T-helper 2 cell (primary cell): ENCODE measurements at regions not wholly inside any gene's neighbourhood (a gene's known extent, or its start where the extent isn't known, plus 50 kb on each side); places are given as distances from the start of the nearest gene placed in this dataset.
A peak's percentile ranks its signal among the peaks of the same experiment; 100 is the strongest.
"Not testable (repeated sequence)": the region's sequence is repeated elsewhere in the genome, so short reads cannot be mapped to it uniquely, and the experiment has no call there.

Experiments
- DNase-seq, 5 experiments: peaks; one replicate each; pipeline versions ENCODE4 v3.0.0 to v3.0.0-alpha.2; 2012 to 2022

DNA sequence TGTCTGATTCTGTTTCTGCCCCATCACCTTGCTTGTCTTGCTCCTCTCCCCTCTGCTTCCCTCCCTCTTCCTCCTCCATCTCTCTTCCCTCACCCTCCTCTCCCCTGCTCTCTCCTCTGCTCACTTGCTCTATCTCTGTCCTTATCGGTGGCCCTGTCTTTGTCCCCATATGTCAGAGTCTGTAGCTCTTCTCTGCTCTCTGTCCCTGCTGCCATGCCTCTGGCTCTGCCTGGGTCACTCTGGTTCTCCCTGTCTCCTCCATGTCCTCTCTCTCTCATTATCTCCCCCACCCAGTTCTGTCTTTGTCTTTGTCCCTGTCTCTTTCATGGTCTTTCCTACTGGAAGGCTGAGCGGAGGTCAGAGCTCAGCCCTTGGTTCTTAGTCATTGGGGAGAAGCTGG is 169.1 kb upstream of the NLRP1 start:
- no peak for DNase-seq

DNA sequence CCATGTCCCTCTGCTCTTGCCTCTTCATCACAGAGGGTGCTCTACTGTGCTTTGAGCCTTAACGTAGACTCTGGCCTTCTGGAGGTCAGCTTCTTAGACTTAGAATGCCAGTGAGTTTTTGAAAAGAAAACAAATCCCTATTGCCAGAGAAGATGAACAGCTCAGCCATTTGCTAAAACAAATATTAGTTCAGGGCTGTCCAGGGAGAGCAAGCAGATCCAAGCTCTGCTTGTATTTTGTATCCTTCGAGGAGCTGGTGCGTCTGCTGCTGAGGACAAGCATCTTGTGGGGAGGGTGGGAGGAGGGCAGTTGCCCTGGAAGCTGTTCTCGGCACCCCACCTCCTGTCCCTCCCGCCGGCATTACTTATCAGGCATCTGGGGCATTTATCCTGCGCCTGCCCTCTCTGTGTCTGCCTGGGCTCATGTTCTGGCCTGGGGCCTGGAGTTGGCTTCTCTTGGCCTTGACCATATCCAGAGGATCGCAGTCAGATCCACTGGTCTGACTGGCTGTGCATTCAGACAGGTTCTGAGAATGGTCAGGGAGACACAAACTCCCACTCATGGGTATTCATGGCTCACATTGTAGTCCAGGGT is 173.1 kb upstream of the NLRP1 start:
- no peak for DNase-seq

DNA sequence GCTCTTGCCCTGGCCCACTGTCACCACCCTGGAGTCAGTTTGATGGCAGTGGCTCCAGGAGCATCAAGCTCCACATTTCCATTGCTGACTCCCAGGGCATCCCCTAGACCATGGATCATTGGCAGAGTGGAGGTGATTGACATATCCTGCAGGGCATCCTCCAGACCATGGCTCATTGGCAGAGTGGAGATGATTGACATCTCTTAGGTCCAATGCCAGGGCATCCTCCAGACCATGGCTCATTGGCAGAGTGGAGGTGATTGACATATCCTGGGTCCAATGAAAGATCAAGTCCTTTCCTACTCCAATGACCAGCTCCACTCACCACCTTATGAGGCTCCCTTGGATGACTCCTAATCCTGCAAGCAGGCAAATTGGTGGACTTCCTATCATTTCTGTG is 174.3 kb upstream of the NLRP1 start:
- DNase-seq, result peak in 1 of 5 experiments; percentile 76

DNA sequence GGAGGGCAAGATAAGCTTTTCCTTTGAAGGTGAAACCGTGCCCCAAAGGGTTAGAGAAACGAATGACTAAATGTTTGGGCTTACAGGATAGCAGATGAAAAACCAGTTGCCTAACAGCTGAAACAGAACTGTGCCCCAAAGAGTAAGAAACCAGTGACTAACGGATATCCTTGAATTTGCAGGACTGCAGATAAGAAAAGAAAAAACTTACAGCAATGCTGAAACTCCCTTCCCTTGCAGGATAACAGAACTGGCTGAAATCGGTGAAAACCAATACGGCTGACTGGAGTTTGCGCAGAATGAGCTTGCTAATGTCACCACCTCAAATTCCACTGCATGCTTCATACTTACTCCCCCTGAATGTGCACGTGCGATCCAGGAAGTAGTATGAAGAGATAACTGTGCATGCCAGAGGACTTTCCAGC is 175.2 kb upstream of the NLRP1 start:
- peak in 1 of 5 experiments; percentile 75 for DNase-seq

DNA sequence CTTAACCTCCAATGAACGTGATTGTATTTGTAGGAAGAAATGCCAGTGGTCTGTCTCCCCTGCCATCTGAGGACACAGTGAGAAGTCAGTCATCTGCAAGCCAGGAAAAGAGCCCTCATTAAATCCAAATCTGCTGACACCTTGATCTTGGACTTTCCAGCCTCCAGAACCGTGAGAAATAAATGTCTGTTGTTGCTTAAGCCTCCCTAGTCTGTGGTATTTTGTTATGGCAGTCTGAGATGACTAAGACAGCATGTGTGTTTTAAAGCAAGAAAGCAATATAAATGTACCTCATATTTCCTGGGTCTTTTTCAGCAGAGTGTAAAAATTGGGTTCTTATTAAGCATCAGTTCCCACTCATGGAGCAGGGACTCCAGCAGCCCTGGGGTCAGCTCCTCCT is 177.9 kb upstream of the NLRP1 start:
- DNase-seq, result peak in 1 of 5 experiments; percentile 44

DNA sequence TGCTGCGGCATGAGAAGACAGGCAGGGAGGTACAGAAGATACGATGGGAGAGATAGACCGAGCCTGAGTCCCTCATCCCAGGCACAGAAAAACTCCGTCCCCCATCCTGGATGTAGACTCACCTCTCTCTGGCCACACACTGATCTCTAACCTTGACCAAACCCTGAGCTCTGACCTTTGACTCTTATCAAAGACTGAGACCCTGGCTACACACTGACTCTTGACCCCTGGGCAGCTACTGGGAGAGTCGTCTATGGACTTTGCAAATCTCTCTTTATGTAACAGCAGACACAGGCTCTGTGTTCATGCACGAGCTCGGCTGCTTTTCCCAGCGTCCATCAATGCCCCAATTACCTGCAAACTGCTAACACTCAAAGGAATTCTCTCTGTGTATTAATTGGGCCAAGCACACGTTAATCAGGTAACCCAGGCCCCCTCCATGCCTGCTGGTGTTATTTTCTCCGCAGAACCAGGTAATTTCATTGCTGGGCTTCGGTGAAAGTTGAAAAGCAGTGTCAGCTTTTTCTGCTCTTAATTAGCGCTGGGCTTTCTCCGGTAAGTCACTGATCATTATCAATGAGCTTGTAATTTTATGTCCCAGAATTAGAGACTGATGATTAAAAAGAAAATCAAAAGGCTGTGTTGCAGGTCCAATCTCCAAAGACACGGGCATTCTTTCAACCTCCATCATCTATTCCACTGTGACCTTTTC is 179.4 kb upstream of the NLRP1 start:
- no peak for DNase-seq

DNA sequence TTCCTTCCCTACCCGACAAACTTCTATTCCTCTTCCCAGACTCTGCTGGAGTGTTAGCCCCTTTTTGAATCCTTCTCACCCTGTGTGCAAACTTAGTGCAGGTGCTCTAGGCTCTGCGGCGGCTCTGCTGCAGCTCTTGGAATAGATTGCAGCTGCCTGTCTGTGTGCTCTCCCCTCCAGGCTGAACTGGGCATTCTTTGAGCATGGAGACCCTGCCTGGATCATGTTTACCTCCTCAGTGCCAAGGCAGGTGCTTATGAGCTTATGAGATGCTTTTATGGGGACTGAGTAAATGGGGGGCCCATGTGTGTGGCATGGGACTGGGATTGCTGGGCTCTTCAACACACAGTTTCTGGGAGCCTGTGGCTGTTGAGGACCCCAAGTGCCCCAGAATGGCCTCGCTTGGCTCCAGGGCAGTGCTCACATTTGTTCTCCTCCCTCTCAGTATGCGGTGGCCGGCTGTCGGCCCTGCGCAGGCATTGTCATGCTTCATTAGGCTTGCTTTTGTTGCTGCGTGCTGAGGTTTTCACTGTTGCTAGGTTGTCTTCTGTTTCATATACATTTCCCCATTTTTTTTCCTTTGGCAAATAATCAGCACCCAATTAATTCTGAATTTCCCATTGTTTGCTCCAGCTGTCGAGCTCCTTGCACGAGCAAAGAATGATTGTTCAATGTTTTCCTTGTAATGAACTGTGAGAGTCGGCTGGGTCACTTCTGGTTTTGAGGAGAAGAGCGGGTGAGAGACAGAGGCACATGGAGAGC is 185.5 kb upstream of the NLRP1 start:
- no peak for DNase-seq

DNA sequence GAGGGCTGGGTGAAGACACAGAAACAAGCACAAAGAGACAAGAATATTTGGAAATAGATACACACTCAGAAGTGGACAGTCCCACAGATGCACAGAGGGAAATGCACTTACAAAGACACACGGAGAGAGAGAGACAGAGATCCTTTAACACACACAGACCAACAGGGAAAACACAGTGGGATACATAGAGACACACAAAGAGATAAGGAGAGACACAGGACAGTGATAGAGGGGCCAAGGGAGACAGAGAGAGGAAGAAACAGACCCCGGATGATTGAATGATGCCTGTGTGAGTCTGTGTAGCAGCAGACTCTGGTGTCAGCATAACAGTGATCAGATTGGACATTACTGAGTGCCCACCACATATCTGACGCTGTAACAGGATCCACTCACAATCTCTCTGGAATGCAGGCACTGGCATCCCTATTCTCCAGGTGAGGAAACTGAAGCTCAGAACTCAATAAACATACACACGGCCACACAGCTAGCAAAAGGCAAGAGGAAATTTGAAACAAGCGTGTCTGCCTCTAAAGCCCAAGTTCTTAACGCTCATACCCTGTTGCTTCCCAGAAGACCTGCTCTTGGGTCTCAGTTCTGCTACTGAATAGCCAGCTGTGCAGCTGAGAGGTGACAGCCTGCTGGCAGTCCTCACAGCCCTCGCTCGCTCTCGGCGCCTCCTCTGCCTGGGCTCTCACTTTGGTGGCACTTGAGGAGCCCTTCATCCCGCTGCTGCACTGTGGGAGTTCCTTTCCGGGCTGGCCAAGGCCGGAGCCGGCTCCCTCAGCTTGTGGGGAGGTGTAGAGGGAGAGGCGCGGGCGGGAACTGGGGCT is 186.3 kb upstream of the NLRP1 start:
- no peak for DNase-seq

DNA sequence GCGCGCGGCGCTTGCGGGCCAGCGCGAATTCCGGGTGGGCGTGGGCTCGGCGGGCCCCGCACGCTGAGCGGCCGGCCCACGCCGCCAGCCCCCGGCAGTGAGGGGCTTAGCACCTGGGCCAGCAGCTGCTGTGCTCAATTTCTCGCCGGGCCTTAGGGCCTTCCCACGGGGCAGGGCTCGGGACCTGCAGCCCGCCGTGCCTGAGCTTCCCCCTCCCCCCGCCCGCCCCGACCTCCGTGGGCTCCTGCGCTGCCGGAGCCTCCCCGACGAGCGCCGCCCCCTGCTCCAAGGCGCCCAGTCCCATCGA is 186.9 kb upstream of the NLRP1 start:
- DNase-seq, result not testable (repeated sequence)

DNA sequence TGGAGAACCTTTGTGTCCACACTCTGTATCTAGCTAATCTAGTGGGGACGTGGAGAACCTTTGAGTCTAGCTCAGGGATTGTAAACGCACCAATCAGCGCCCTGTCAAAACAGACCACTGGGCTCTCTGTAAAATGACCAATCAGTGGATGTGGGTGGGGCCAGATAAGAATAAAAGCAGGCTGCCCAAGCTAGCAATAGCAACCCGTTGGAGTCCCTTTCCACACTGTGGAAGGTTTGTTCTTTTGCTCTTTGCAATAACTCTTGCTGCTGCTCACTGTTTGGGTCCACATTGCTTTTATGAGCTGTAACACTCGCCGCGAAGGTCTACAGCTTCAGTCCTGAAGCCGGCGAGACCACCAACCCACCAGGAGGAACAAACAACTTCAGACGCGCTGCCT is 187.7 kb upstream of the NLRP1 start:
- not testable (repeated sequence) for DNase-seq

DNA sequence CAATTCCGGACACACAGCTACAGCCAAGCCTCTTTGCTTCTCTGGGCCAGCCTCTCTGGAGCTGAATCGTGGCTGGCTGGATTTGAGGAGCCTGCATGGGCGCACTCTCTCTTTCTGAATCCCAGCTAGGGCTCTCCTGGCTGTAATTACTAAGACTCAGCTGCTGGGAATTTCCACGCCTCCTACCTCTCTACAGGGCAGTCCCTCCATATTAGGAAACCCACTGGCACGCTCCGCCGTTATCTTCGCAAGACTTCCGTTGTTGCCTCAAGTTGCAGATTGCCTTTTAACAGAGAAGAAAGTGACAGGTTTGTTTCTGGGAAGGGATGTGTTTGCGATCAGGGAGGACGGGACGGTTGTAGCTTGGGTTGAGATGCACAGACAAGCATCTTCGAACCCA is 188.4 kb upstream of the NLRP1 start:
- DNase-seq, result no peak

DNA sequence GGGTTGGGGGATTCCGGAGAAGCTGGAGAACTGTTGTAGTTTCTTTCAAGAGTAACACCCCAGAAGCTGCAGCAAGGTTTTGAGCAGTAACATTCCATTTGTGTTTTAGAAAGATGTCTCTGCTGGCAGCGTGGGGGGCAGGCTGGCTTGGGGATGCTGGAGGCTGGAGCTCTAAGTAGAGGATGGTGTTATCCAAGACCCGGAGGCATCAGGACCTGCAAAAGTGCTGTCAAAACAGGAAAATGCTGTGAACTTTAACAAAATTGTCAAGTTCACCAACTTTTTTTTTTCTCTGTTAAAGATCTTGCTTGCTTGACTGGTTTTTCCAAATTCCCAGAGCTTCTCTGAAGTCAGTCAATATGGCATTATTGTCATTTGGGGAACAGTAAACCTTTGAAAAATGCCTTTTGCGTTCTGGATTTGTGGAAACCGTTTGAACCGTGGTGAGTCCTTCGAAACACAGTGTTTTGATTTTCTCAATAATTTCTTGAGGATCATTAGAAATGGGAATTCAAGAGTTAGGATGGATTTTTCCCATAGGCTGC is 189.6 kb upstream of the NLRP1 start:
- no peak for DNase-seq

DNA sequence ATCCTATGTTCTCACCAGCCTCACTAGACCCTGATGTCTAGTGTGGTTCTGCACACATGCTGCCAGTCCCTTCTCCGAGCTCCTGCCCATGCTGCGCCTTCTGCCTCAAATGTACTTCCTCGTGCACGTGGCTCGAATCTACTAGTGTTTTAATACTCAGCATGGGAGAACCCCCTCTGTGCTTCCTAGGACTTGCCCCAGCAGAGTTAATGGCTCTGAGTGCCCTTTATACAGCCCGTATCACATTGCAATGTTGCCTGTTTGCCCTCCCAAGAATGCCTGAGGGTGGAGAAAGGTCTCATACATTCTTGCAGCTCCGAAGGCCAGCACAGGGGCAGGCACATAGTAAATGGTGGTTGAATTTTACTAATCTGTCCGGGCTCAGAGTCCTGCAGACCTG is 190.8 kb upstream of the NLRP1 start:
- no peak for DNase-seq

DNA sequence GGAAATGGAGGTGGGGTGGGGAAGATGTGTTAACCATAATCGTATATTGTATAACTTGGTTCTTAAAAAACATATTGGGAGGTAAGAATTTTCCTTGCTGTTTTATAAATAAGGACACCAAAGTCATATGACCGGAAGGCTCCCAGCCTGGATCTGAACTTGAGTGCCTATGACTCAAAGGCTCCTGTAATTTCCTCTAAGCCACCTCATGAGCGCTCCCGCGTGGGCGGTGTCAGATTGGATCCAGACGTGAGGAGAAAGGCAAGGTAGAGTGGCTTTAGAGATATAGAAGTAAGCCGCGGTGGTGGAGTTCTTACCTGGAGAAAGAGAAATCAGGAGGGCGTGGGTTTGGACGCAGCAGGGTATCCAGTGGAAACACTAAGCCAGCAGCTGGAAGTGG is 196.2 kb upstream of the NLRP1 start:
- no peak for DNase-seq

DNA sequence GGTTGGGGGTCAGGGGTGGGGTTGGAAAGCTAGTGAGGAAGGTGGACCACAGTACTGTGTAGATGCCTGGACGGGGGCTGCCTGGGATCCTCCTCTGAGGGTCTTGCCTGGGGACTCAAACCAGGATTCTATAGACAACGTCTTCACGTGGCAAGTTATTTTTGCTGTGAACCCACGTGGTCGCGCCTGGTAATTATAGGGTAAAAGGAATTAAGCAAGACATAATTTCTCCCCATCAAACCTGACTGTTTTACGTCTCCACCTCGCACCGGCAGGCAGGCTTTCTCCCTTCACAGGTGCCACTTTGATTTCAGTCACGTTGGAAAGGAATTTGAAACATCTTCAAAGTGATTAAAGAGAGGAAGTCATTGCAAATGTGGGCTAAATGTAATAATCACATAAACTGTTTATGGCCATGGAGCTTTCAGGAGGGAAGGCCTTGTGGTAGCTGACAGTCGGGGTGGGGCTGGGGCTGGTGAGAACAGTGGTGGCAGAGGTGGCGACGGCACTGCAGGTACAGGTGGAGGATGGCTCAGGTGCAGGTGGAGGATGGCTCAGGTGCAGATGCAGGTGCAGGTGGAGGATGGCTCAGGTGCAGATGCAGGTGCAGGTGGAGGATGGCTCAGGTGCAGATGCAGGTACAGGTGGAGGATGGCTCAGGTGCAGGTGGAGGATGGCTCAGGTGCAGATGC is 197.1 kb upstream of the NLRP1 start:
- no peak for DNase-seq

DNA sequence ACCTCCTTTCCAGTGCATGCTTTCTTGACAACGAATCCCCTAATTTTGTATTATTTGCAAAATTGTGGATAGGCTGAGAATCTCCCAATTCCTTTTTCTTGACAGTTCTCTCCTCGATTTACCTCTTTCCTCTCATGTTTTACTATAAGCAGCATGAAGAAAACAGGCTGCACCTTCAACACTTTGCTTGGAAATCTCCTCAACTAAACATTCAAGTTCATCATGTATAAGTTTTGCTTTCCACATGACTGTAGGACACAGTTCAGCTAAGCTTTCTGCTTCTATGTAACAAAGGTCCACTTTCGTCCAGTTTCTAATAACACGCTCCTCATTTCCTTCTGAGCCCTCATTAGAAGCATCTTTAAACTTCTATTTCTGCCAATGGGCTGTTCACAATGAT is 199.0 kb upstream of the NLRP1 start:
- DNase-seq, result no peak

DNA sequence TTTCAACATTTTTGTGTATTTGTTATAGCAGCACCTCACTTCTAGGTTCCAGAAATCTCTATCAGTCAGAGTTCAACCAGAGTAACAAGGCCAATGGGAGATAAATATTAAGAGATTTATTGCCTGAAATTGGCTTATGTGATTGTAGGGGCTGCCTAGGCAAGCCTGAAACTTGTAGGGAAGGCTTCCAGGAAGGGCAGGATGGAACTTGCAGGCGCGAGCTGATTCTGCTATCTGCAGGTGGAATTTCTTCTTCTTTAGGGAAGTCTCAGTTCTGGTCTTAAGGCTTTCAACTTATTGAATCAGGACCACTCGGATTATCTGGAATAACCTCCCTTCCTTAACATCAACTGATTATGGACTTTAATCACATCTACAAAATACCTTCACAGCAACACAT is 199.5 kb upstream of the NLRP1 start:
- no peak for DNase-seq

DNA sequence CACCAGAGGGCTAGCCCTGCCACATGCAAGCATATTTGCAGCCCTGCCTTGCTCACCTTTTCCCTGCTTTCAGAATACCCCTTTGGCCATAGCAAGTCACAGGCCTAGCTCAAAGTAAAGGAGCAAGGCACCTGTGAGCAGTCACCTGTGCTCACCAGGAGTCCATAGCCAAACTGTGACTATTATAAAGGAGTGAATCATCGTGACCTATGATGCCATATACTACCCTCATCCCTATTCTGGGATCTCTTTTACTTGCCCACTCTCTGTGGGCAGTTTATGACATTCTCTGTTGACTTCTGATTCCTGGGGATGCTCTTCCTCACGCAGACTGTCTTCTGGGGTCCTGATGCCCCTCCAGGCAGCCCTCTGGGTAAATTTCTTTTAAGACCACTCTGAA is 200.5 kb upstream of the NLRP1 start:
- no peak for DNase-seq

DNA sequence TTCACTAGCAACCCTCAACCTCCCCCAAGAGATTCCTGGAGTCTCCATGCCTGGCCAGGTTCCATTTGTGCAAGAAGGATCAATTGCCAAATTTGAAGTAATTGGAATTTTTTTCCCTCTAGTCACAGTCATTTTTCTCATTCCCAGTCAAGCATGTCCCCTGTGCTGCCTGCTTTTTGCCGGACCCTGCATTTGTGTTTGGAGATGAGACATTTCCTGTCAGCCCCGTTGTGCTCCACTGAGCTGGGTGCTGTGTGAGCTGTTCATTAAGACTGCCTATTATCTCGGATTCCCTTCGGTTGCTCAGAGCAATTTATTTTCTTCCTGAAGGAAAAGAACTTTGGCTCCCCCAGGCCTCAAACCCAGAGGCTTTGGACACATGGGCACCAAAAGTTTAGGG is 201.0 kb upstream of the NLRP1 start:
- no peak for DNase-seq

DNA sequence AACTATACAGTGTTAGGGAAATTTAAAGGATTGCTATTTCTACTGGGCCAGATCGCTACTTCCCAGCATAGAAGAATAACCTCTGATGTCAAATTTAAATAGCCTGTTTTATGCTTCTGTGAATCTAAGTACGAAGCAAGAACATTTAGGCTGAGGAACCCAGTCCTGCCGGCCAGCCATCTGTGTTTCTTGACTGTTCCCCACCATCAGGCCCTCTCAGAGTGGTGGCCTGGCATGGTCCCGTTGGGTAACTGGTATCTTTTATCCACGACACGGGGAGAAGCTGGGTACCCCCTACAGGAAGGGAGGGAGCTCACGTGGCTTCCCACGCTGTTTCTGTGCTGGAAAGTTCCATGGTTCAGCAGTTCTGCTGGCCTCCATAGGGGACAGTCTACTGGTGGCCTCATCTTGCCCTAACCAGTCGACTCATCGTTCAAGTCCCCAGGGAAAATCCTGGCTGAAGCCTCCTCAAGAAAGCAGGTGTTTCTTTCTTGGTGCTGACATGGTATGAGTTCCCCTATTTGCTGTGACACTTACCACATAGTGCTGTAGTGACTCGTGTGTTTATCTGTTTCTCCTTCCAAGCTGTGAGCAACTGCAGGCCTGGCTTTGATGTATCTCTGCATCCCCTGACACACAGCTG is 201.7 kb upstream of the NLRP1 start:
- DNase-seq, result no peak

DNA sequence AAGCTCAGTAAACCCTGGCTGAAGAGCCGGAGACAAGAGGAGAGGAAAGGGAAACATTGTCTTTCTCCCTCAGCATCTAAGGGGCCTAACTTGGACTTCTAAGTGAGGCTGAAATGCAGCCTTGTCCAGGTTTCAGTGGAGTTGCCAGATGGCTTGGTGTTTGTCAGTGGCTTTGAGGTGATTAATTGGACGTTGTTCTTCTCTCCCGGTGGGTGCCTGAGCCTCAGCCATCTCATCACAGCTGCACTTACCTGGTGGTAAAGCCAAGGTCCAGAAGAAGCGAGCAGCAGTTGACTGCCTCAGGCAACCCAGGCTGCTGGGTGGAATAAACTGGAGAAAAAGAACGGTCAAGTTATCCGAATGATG is 202.2 kb upstream of the NLRP1 start:
- no peak for DNase-seq
